H1 (cell line): ENCODE measurements at regions not wholly inside any gene's neighbourhood (a gene's known extent, or its start where the extent isn't known, plus 50 kb on each side); places are given as distances from the start of the nearest gene placed in this dataset.

Experiments used
- CTCF ChIA-PET: fragments of 300-600 bp; sonication (Branson Sonifier 250); formaldehyde crosslinking; loops from one replicate; lab custom pipeline; 2021; ENCODE audit not compliant: partially characterized antibody; lab: Charles Lee
- POLR2A ChIA-PET: fragments of 300-600 bp; sonication (Branson Sonifier 250); formaldehyde crosslinking; loops from one replicate; lab custom pipeline; 2021; ENCODE audit warnings: inconsistent platforms; ENCODE audit not compliant: partially characterized antibody; lab: Charles Lee
- DNase-seq, 2 experiments: peaks; one replicate each; pipeline versions ENCODE4 v3.0.0 to v3.0.0-alpha.2; 2010 to 2022; ENCODE audit warnings: low spot score in 2 of 2, low read depth in 1 of 2, mixed read lengths in 1 of 2
- FAIRE-seq: peaks from 2 replicates; lab custom pipeline; 2011; peaks lifted over from hg19 to GRCh38; lab: Jason Lieb, UNC
- H2AFZ ChIP-seq: 2 replicates; pipeline ENCODE4 v1.8.1; 2012; ENCODE audit warnings: low read length, inconsistent platforms
- H2AK5ac ChIP-seq: 2 replicates; pipeline ENCODE4 v1.6.1; 2013; ENCODE audit warnings: low read depth, low read length
- H2BK120ac ChIP-seq: replicated peaks from 2 replicates; pipeline ENCODE3; 2013; ENCODE audit warnings: low read depth, low read length, inconsistent platforms
- H2BK12ac ChIP-seq: 2 replicates; pipeline ENCODE4 v1.6.1; 2013; ENCODE audit warnings: low read depth, low read length
- H2BK15ac ChIP-seq: 2 replicates; pipeline ENCODE4 v1.6.1; 2013; ENCODE audit warnings: low read length
- H2BK20ac ChIP-seq: 2 replicates; pipeline ENCODE4 v1.6.1; 2013; ENCODE audit warnings: low read length
- H2BK5ac ChIP-seq: 2 replicates; pipeline ENCODE4 v1.6.1; 2013; ENCODE audit warnings: low read depth, low read length
- H3K14ac ChIP-seq: 2 replicates; pipeline ENCODE4 v1.6.1; 2013; ENCODE audit warnings: inconsistent platforms; ENCODE audit not compliant: insufficient read length
- H3K18ac ChIP-seq: 2 replicates; pipeline ENCODE4 v1.6.1; 2013; ENCODE audit warnings: low read length; ENCODE audit errors: extremely low read depth
- H3K23ac ChIP-seq: 2 replicates; pipeline ENCODE4 v1.6.1; 2013; ENCODE audit warnings: inconsistent platforms; ENCODE audit not compliant: insufficient read length
- H3K23me2 ChIP-seq: 2 replicates; pipeline ENCODE4 v1.6.1; 2013; ENCODE audit warnings: low read depth, low read length
- H3K27ac ChIP-seq: 2 replicates; pipeline ENCODE4 v1.6.1; 2011; ENCODE audit warnings: low read depth, low read length, inconsistent platforms
- H3K27me3 ChIP-seq, 4 experiments: replicated peaks in 1 of 4; 1 replicate in 1 of 4; 2 replicates in 3 of 4; pipeline versions ENCODE4 v1.6.1 to v1.8.1; 2011 to 2013; ENCODE audit warnings: low read length in 3 of 4, mild to moderate bottlenecking in 3 of 4, inconsistent platforms in 2 of 4, mixed read lengths in 2 of 4, moderate library complexity in 1 of 4; ENCODE audit not compliant: control insufficient read depth in 3 of 4, insufficient read depth in 3 of 4; ENCODE audit errors: extremely low read depth in 1 of 4
- H3K36me3 ChIP-seq, 4 experiments: 2 replicates each; pipeline versions ENCODE4 v1.6.1 to v1.8.1; 2011 to 2013; ENCODE audit warnings: mild to moderate bottlenecking in 4 of 4, low read length in 3 of 4, moderate library complexity in 2 of 4, control low read depth in 1 of 4, inconsistent platforms in 1 of 4; ENCODE audit not compliant: insufficient read depth in 4 of 4, control insufficient read depth in 2 of 4
- H3K4ac ChIP-seq: replicated peaks from 2 replicates; pipeline ENCODE3; 2013; ENCODE audit warnings: low read length, low read depth, mixed read lengths, inconsistent platforms; ENCODE audit not compliant: insufficient read length
- H3K4me1 ChIP-seq, 4 experiments: replicated peaks in 1 of 4; 1 replicate in 1 of 4; 2 replicates in 3 of 4; pipeline versions ENCODE4 v1.6.1 to v1.8.1; 2011 to 2013; ENCODE audit warnings: low read length in 3 of 4, inconsistent platforms in 2 of 4, mixed read lengths in 1 of 4; ENCODE audit not compliant: insufficient read depth in 4 of 4, control insufficient read depth in 3 of 4
- H3K4me2 ChIP-seq, 2 experiments: 2 replicates each; pipeline versions ENCODE4 v1.6.1 to v1.8.1; 2011 to 2013; ENCODE audit warnings: low read depth in 2 of 2, low read length in 2 of 2, control low read depth in 1 of 2, inconsistent platforms in 1 of 2, mild to moderate bottlenecking in 1 of 2; ENCODE audit not compliant: insufficient read depth in 1 of 2
- H3K4me3 ChIP-seq, 4 experiments: fragments of 200-600, 300-600 bp in 1 of 4; sonication (generic), shearing (Covaris generic), sonication (Bioruptor Twin) in 1 of 4; 2 replicates each; pipeline versions ENCODE4 v1.5.1 to v1.8.1; 2011 to 2016; ENCODE audit warnings: low read length in 4 of 4, low read depth in 3 of 4, control low read depth in 2 of 4, inconsistent platforms in 2 of 4, mild to moderate bottlenecking in 2 of 4, mixed read lengths in 1 of 4, moderate library complexity in 1 of 4; ENCODE audit not compliant: insufficient read depth in 2 of 4; ENCODE audit errors: extremely low read depth in 1 of 4
- H3K56ac ChIP-seq: replicated peaks from 2 replicates; pipeline ENCODE3; 2013; ENCODE audit warnings: low read depth, mild to moderate bottlenecking, mixed read lengths, low read length, inconsistent platforms; ENCODE audit not compliant: insufficient read length
- H3K79me1 ChIP-seq: 2 replicates; pipeline ENCODE4 v1.6.1; 2013; ENCODE audit warnings: low read depth, low read length, control low read depth
- H3K79me2 ChIP-seq, 2 experiments: 2 replicates each; pipeline versions ENCODE4 v1.6.1 to v1.8.1; 2012 to 2013; ENCODE audit warnings: low read length in 2 of 2, mild to moderate bottlenecking in 2 of 2, inconsistent platforms in 1 of 2; ENCODE audit not compliant: insufficient read depth in 2 of 2, control insufficient read depth in 1 of 2
- H3K9ac ChIP-seq, 4 experiments: replicated peaks in 1 of 4; 1 replicate in 1 of 4; 2 replicates in 3 of 4; pipeline versions ENCODE4 v1.6.1 to v1.8.1; 2011 to 2013; ENCODE audit warnings: low read depth in 3 of 4, low read length in 3 of 4, control low read depth in 2 of 4, mild to moderate bottlenecking in 2 of 4, moderate library complexity in 2 of 4, inconsistent platforms in 1 of 4; ENCODE audit errors: extremely low read depth in 1 of 4
- H3K9me3 ChIP-seq, 2 experiments: 2 replicates each; pipeline versions ENCODE4 v1.6.1 to v1.8.1; 2012 to 2013; ENCODE audit warnings: mild to moderate bottlenecking in 2 of 2, moderate library complexity in 2 of 2, control low read depth in 1 of 2, inconsistent platforms in 1 of 2, low read depth in 1 of 2, low read length in 1 of 2, mixed read lengths in 1 of 2; ENCODE audit not compliant: insufficient read depth in 2 of 2
- H4K20me1 ChIP-seq, 2 experiments: replicated peaks in 1 of 2; 2 replicates each; pipeline versions ENCODE3 to v1.8.1; 2011 to 2013; ENCODE audit warnings: inconsistent platforms in 2 of 2, low read length in 2 of 2, mild to moderate bottlenecking in 1 of 2; ENCODE audit not compliant: insufficient read depth in 2 of 2, control insufficient read depth in 1 of 2
- H4K5ac ChIP-seq: 2 replicates; pipeline ENCODE4 v1.6.1; 2013; ENCODE audit warnings: low read length, low read depth, mixed read lengths, inconsistent platforms; ENCODE audit not compliant: insufficient read length
- H4K8ac ChIP-seq: 2 replicates; pipeline ENCODE4 v1.8.0; 2013; ENCODE audit warnings: mild to moderate bottlenecking, moderate library complexity, low read length, inconsistent platforms; ENCODE audit not compliant: insufficient read depth; ENCODE audit errors: extremely low read depth
- H4K91ac ChIP-seq: replicated peaks from 2 replicates; pipeline ENCODE3; 2013; ENCODE audit warnings: low read length, mixed read lengths, inconsistent platforms; ENCODE audit not compliant: insufficient read length
- CTBP2 ChIP-seq: IDR thresholded peaks from 2 replicates; pipeline ENCODE4 v1.7.0; 2011; ENCODE audit warnings: borderline replicate concordance, mild to moderate bottlenecking, moderate library complexity, mixed read lengths, low read length; ENCODE audit not compliant: insufficient read depth, insufficient read length
- HDAC2 ChIP-seq, 2 experiments: fragments of 300-600 bp in 1 of 2; sonication (generic) in 1 of 2; IDR thresholded peaks; 2 replicates each; pipeline ENCODE4 v1.6.1; 2011 to 2012; ENCODE audit warnings: low read depth in 2 of 2, low read length in 2 of 2, mild to moderate bottlenecking in 2 of 2, moderate library complexity in 2 of 2, borderline replicate concordance in 1 of 2, inconsistent platforms in 1 of 2
- MAX ChIP-seq: IDR thresholded peaks from 2 replicates; pipeline ENCODE4 v1.6.1; 2012; ENCODE audit warnings: inconsistent platforms
- SRF ChIP-seq: IDR thresholded peaks from 2 replicates; pipeline ENCODE4 v1.6.1; 2011; ENCODE audit warnings: mild to moderate bottlenecking, low read depth, low read length, moderate library complexity

- no peak overlapping the region for H2AK5ac ChIP-seq
- FAIRE-seq = no peak
- no peak overlapping the region for H2BK15ac ChIP-seq
- no peak overlapping the region for H3K23ac ChIP-seq
- H2AFZ ChIP-seq = no peak overlapping the region
- H3K4ac ChIP-seq = no peak overlapping the region
- H3K27ac ChIP-seq = no peak overlapping the region
- H4K8ac ChIP-seq = no peak overlapping the region
- H2BK20ac ChIP-seq = no peak overlapping the region
- ChIA-PET POLR2A (no interaction called here), CTCF (no interaction called here)
- no peak overlapping the region for H3K9ac ChIP-seq
- H3K4me3 ChIP-seq = no peak overlapping the region
- no peak overlapping the region for H2BK12ac ChIP-seq
- H3K36me3 ChIP-seq = no peaks in the 10 kb centered on the region
- no peak overlapping the region for H4K91ac ChIP-seq
- H3K18ac ChIP-seq = no peak overlapping the region
- H3K79me2 ChIP-seq = no peaks in the 10 kb centered on the region
- H3K56ac ChIP-seq = no peak overlapping the region
- H4K5ac ChIP-seq = no peak overlapping the region
- H2BK120ac ChIP-seq = no peak overlapping the region
- H4K20me1 ChIP-seq = no peaks in the 10 kb centered on the region
- DNase-seq = no peak
- no peak overlapping the region for H3K4me2 ChIP-seq
- H3K23me2 ChIP-seq = no peaks in the 10 kb centered on the region
- H3K9me3 ChIP-seq = no peaks in the 10 kb centered on the region
- TF ChIP-seq MAX = no peak
- TF ChIP-seq SRF = no peak
- no peak for TF ChIP-seq HDAC2 (IDR thresholded peaks at IDR 0.05; ENCODE audit: borderline replicate concordance in 1 of 2, low read depth in 2 of 2, low read length in 2 of 2)
- TF ChIP-seq CTBP2 = no peak
- H3K4me1 ChIP-seq = no peaks in the 10 kb centered on the region
- no peak overlapping the region for H2BK5ac ChIP-seq
- H3K14ac ChIP-seq = no peak overlapping the region
- no peaks in the 10 kb centered on the region for H3K79me1 ChIP-seq
- H3K27me3 ChIP-seq = no peaks in the 10 kb centered on the region
Observed at GRCh38 chr12:43057566-43057965, 468.0 kb upstream of the PRICKLE1 start.
